ENCODE measurements at regions not wholly inside any gene's neighbourhood (a gene's known extent, or its start where the extent isn't known, plus 50 kb on each side); places are given as distances from the start of the nearest gene placed in this dataset.

GRCh38 chr5:110248921-110249320 is 477.6 kb downstream of the TMEM232 start:
- Histone ChIP-seq H3K4me1 (ENCODE audit: control insufficient read depth, insufficient read depth, low read length) (peaks cover 19% of the 10 kb centered on the region), H3K4me3 (ENCODE audit: insufficient read depth, low read depth, low read length) (no peak overlapping the region), H3K36me3 (ENCODE audit: control insufficient read depth, insufficient read depth, low read length) (no peaks in the 10 kb centered on the region), H3K27ac (ENCODE audit: insufficient read depth, low read depth, low read length, poor library complexity, severe bottlenecking) (no peak overlapping the region), H3K9me3 (ENCODE audit: control insufficient read depth, low read length) (no peaks in the 10 kb centered on the region), H3K27me3 (ENCODE audit: control insufficient read depth, insufficient read depth, low read length, poor library complexity, severe bottlenecking) (no peaks in the 10 kb centered on the region)
- 96% methylated on average over 3 of the region's 3 CpGs for WGBS, 2 experiments

DNA sequence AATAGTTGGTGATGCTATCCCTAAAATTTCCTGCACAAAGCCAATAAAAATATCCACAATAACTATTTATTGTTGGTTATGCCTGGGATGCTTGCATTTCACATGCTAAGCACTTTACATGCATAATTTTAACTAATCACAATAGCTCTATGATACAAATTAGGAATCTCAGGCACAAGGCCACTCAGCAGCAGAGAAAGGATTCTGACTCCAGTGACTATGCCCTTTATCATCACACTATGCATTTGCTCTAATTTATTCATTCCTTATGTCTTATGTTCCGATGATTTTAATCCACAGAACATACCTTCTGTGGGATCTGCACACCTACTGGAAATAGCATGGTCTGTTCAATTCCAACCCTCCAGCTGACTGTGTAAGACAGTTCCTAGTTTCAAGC is 476.1 kb downstream of the TMEM232 start:
- Histone ChIP-seq H3K4me1 (ENCODE audit: control insufficient read depth, insufficient read depth, low read length) (peaks cover 22% of the 10 kb centered on the region), H3K27ac (ENCODE audit: insufficient read depth, low read depth, low read length, poor library complexity, severe bottlenecking) (no peak overlapping the region), H3K4me3 (ENCODE audit: insufficient read depth, low read depth, low read length) (no peak overlapping the region), H3K9me3 (ENCODE audit: control insufficient read depth, low read length) (no peaks in the 10 kb centered on the region), H3K27me3 (ENCODE audit: control insufficient read depth, insufficient read depth, low read length, poor library complexity, severe bottlenecking) (no peaks in the 10 kb centered on the region), H3K36me3 (ENCODE audit: control insufficient read depth, insufficient read depth, low read length) (no peaks in the 10 kb centered on the region)
- WGBS, 2 experiments, result 96 to 100% methylated on average over 1 of the region's 1 CpG

GRCh38 chr5:110250755-110251154 is 475.7 kb downstream of the TMEM232 start:
- no peak overlapping the region for H3K27ac ChIP-seq (ENCODE audit: insufficient read depth, low read depth, low read length, poor library complexity, severe bottlenecking)
- peaks cover 26% of the 10 kb centered on the region for H3K4me1 ChIP-seq (ENCODE audit: control insufficient read depth, insufficient read depth, low read length)
- H3K36me3 ChIP-seq (ENCODE audit: control insufficient read depth, insufficient read depth, low read length), result no peaks in the 10 kb centered on the region
- H3K9me3 ChIP-seq (ENCODE audit: control insufficient read depth, low read length), result no peaks in the 10 kb centered on the region
- H3K27me3 ChIP-seq (ENCODE audit: control insufficient read depth, insufficient read depth, low read length, poor library complexity, severe bottlenecking), result no peaks in the 10 kb centered on the region
- H3K4me3 ChIP-seq (ENCODE audit: insufficient read depth, low read depth, low read length), result no peak overlapping the region

GRCh38 chr5:110251366-110251765 is 475.1 kb downstream of the TMEM232 start:
- Histone ChIP-seq H3K27ac (ENCODE audit: insufficient read depth, low read depth, low read length, poor library complexity, severe bottlenecking) (no peak overlapping the region), H3K4me1 (ENCODE audit: control insufficient read depth, insufficient read depth, low read length) (peaks cover 26% of the 10 kb centered on the region), H3K36me3 (ENCODE audit: control insufficient read depth, insufficient read depth, low read length) (no peaks in the 10 kb centered on the region), H3K27me3 (ENCODE audit: control insufficient read depth, insufficient read depth, low read length, poor library complexity, severe bottlenecking) (no peaks in the 10 kb centered on the region), H3K9me3 (ENCODE audit: control insufficient read depth, low read length) (no peaks in the 10 kb centered on the region), H3K4me3 (ENCODE audit: insufficient read depth, low read depth, low read length) (no peak overlapping the region)
- 93 to 98% methylated on average over 2 of the region's 2 CpGs for WGBS, 2 experiments

- H3K27ac ChIP-seq (ENCODE audit: insufficient read depth, low read depth, low read length, poor library complexity, severe bottlenecking), result peak overlapping the region; percentile 28
- no peaks in the 10 kb centered on the region for H3K36me3 ChIP-seq (ENCODE audit: control insufficient read depth, insufficient read depth, low read length)
- WGBS, 2 experiments, result 85% methylated on average over 1 of the region's 1 CpG
- no peak overlapping the region for H3K4me3 ChIP-seq (ENCODE audit: insufficient read depth, low read depth, low read length)
- H3K4me1 ChIP-seq (ENCODE audit: control insufficient read depth, insufficient read depth, low read length), result peaks cover 49% of the 10 kb centered on the region
- no peaks in the 10 kb centered on the region for H3K9me3 ChIP-seq (ENCODE audit: control insufficient read depth, low read length)
- no peaks in the 10 kb centered on the region for H3K27me3 ChIP-seq (ENCODE audit: control insufficient read depth, insufficient read depth, low read length, poor library complexity, severe bottlenecking)
Measured at GRCh38 chr5:110255194-110255593, 471.3 kb downstream of the TMEM232 start.

DNA sequence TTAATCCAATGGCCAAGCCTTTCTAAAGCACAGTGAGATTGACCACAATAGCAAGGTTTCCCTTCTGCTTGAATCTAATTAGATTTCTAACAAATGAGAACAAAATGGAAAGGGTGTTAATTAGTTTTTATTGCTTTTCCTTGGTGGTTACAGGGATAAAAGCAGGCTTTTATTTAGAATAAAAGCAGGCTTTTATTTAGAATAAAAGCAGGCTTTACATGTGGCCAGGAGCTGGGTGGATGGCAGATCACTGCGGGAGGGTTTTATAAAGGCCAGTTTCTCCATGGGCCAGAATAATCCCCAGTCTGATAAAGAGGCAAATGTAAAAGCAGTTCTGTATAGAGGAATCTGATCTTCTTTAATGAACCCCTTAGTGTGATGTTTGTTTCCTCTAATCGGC is 470.2 kb downstream of the TMEM232 start:
- no peaks in the 10 kb centered on the region for H3K27me3 ChIP-seq (ENCODE audit: control insufficient read depth, insufficient read depth, low read length, poor library complexity, severe bottlenecking)
- H3K9me3 ChIP-seq (ENCODE audit: control insufficient read depth, low read length), result no peaks in the 10 kb centered on the region
- no peaks in the 10 kb centered on the region for H3K36me3 ChIP-seq (ENCODE audit: control insufficient read depth, insufficient read depth, low read length)
- no peak overlapping the region for H3K27ac ChIP-seq (ENCODE audit: insufficient read depth, low read depth, low read length, poor library complexity, severe bottlenecking)
- H3K4me3 ChIP-seq (ENCODE audit: insufficient read depth, low read depth, low read length), result no peak overlapping the region
- whole genome bisulfite sequencing, 2 experiments, result 37 to 55% methylated on average over 1 of the region's 2 CpGs
- H3K4me1 ChIP-seq (ENCODE audit: control insufficient read depth, insufficient read depth, low read length), result peaks cover 40% of the 10 kb centered on the region

GRCh38 chr5:110257971-110258370 is 468.5 kb downstream of the TMEM232 start:
- Histone ChIP-seq H3K36me3 (ENCODE audit: control insufficient read depth, insufficient read depth, low read length) (no peaks in the 10 kb centered on the region), H3K27ac (ENCODE audit: insufficient read depth, low read depth, low read length, poor library complexity, severe bottlenecking) (peak overlapping the region; percentile 62), H3K4me3 (ENCODE audit: insufficient read depth, low read depth, low read length) (no peak overlapping the region), H3K9me3 (ENCODE audit: control insufficient read depth, low read length) (no peaks in the 10 kb centered on the region), H3K4me1 (ENCODE audit: control insufficient read depth, insufficient read depth, low read length) (peaks cover 31% of the 10 kb centered on the region), H3K27me3 (ENCODE audit: control insufficient read depth, insufficient read depth, low read length, poor library complexity, severe bottlenecking) (no peaks in the 10 kb centered on the region)
- WGBS, 2 experiments, result 73 to 82% methylated on average over 6 of the region's 6 CpGs

- WGBS, 2 experiments, result 78 to 80% methylated on average over 5 of the region's 5 CpGs
- Histone ChIP-seq H3K4me1 (ENCODE audit: control insufficient read depth, insufficient read depth, low read length) (peaks cover 31% of the 10 kb centered on the region), H3K36me3 (ENCODE audit: control insufficient read depth, insufficient read depth, low read length) (no peaks in the 10 kb centered on the region), H3K27ac (ENCODE audit: insufficient read depth, low read depth, low read length, poor library complexity, severe bottlenecking) (peak overlapping the region; percentile 62), H3K4me3 (ENCODE audit: insufficient read depth, low read depth, low read length) (no peak overlapping the region), H3K27me3 (ENCODE audit: control insufficient read depth, insufficient read depth, low read length, poor library complexity, severe bottlenecking) (no peaks in the 10 kb centered on the region), H3K9me3 (ENCODE audit: control insufficient read depth, low read length) (no peaks in the 10 kb centered on the region)
Measured at GRCh38 chr5:110258460-110259216, 467.8 kb downstream of the TMEM232 start.

DNA sequence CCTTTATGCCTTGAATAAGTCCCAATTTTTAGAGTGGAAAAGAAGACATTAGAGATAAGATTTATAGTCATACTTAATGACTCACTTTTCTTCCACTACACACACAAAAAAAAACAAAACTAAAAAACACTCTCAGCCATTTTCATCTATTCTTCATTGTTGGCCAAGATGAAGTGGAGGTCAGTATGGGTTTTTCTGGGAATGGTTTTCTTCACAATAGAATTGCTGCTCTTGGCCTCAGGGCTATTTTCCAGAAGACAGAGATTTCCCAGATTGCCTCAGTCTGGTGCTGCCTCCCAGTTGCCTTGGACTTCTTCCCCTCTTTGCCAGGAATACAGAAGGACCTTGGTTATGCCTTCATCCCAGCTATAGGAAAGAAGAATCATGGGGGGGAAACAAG is 463.7 kb downstream of the TMEM232 start:
- Histone ChIP-seq H3K27ac (ENCODE audit: insufficient read depth, low read depth, low read length, poor library complexity, severe bottlenecking) (no peak overlapping the region), H3K27me3 (ENCODE audit: control insufficient read depth, insufficient read depth, low read length, poor library complexity, severe bottlenecking) (no peaks in the 10 kb centered on the region), H3K9me3 (ENCODE audit: control insufficient read depth, low read length) (no peaks in the 10 kb centered on the region), H3K4me1 (ENCODE audit: control insufficient read depth, insufficient read depth, low read length) (peaks cover 18% of the 10 kb centered on the region), H3K4me3 (ENCODE audit: insufficient read depth, low read depth, low read length) (no peak overlapping the region), H3K36me3 (ENCODE audit: control insufficient read depth, insufficient read depth, low read length) (no peaks in the 10 kb centered on the region)

- Histone ChIP-seq H3K27me3 (ENCODE audit: control insufficient read depth, insufficient read depth, low read length, poor library complexity, severe bottlenecking) (no peaks in the 10 kb centered on the region), H3K9me3 (ENCODE audit: control insufficient read depth, low read length) (no peaks in the 10 kb centered on the region), H3K27ac (ENCODE audit: insufficient read depth, low read depth, low read length, poor library complexity, severe bottlenecking) (no peak overlapping the region), H3K4me1 (ENCODE audit: control insufficient read depth, insufficient read depth, low read length) (peaks cover 17% of the 10 kb centered on the region), H3K36me3 (ENCODE audit: control insufficient read depth, insufficient read depth, low read length) (no peaks in the 10 kb centered on the region), H3K4me3 (ENCODE audit: insufficient read depth, low read depth, low read length) (no peak overlapping the region)
- 85 to 86% methylated on average over 1 of the region's 1 CpG for WGBS, 2 experiments
Measured at GRCh38 chr5:110264661-110265060, 461.8 kb downstream of the TMEM232 start.

DNA sequence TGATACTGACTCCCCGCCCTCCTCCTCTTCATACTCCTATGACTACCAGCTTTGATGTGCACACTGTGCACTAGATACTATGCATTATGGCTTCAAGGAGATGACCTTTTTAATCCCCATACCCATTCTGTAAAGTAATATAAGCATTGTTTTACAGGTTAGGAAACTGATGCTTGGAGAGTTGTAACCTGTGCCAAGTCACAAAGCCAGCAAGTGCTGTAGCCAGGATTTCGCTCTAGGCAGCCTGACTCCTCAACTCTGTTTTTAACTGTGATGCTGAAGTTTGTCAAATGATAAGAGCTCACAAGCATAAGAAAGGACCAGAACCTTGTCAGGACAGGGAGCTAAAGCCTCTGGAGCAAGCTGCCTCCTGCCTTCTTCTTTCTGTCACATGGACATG is 461.3 kb downstream of the TMEM232 start:
- H3K9me3 ChIP-seq (ENCODE audit: control insufficient read depth, low read length), result no peaks in the 10 kb centered on the region
- no peaks in the 10 kb centered on the region for H3K36me3 ChIP-seq (ENCODE audit: control insufficient read depth, insufficient read depth, low read length)
- 87 to 97% methylated on average over 1 to 2 of the region's 2 CpGs for WGBS, 2 experiments
- no peaks in the 10 kb centered on the region for H3K27me3 ChIP-seq (ENCODE audit: control insufficient read depth, insufficient read depth, low read length, poor library complexity, severe bottlenecking)
- H3K27ac ChIP-seq (ENCODE audit: insufficient read depth, low read depth, low read length, poor library complexity, severe bottlenecking), result no peak overlapping the region
- no peak overlapping the region for H3K4me3 ChIP-seq (ENCODE audit: insufficient read depth, low read depth, low read length)
- peaks cover 19% of the 10 kb centered on the region for H3K4me1 ChIP-seq (ENCODE audit: control insufficient read depth, insufficient read depth, low read length)
